ENCODE measurements at regions not wholly inside any gene's neighbourhood (a gene's known extent, or its start where the extent isn't known, plus 50 kb on each side); places are given as distances from the start of the nearest gene placed in this dataset.

DNA sequence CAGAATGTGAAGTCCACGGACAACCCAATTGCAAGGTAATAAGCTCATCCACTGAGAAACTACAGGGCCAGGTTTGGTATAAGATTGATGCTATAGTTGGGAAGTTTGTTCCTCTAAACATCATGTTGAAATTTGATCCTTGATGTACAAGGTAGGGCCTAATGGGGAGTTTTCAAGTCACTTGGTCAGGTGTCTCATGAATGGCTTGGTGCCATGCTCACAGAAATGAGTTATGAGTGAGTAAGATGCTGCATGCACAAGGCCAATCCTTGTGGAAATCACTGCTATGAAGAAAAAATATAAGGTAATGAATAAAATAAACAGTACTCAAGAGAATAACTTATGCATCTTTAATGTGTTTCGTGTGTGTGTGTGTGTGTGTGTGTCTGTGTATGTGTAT is 1891.2 kb downstream of the NCAM2 start:
- TF ChIP-seq, protein P1, sequence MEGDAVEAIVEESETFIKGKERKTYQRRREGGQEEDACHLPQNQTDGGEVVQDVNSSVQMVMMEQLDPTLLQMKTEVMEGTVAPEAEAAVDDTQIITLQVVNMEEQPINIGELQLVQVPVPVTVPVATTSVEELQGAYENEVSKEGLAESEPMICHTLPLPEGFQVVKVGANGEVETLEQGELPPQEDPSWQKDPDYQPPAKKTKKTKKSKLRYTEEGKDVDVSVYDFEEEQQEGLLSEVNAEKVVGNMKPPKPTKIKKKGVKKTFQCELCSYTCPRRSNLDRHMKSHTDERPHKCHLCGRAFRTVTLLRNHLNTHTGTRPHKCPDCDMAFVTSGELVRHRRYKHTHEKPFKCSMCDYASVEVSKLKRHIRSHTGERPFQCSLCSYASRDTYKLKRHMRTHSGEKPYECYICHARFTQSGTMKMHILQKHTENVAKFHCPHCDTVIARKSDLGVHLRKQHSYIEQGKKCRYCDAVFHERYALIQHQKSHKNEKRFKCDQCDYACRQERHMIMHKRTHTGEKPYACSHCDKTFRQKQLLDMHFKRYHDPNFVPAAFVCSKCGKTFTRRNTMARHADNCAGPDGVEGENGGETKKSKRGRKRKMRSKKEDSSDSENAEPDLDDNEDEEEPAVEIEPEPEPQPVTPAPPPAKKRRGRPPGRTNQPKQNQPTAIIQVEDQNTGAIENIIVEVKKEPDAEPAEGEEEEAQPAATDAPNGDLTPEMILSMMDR (conservative IDR thresholded peaks at IDR 0.05; ENCODE audit: low read depth, low read length): no peak
- no peak overlapping the region for H3K4me3 ChIP-seq (ENCODE audit: low read depth, low read length)
- DNase-seq (ENCODE audit: low read depth): no peak

GRCh38 chr21:22890656-22891055 is 1892.4 kb downstream of the NCAM2 start:
- no peak overlapping the region for H3K4me3 ChIP-seq (ENCODE audit: low read depth, low read length)
- TF ChIP-seq, protein P1 (conservative IDR thresholded peaks at IDR 0.05; ENCODE audit: low read depth, low read length): no peak
- DNase-seq (ENCODE audit: low read depth): no peak

- H3K4me3 ChIP-seq (ENCODE audit: low read depth, low read length): no peak overlapping the region
- no peak for DNase-seq (ENCODE audit: low read depth)
- TF ChIP-seq, protein P1 (conservative IDR thresholded peaks at IDR 0.05; ENCODE audit: low read depth, low read length): no peak
Measured at GRCh38 chr21:22892028-22892427, 1893.8 kb downstream of the NCAM2 start.

DNA sequence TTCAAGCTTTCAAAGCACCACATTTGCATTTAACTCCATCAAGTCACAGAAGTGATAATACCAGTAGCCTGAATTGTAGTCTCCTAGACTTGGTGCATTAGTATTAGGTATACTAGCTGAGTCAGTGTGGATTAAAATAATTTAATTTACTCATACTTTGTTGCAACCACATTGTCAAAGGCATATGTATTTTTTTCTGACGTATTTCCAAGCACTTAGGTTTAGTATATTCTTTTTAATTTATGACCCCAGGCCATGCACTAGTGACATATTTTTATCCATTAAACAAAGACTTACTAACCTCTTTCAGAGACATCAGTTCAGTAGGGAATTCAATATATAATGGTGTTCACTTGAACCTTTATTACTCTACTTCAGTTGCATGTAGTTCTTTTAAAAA is 1894.5 kb downstream of the NCAM2 start:
- no peak for DNase-seq (ENCODE audit: low read depth)
- H3K4me3 ChIP-seq (ENCODE audit: low read depth, low read length): no peak overlapping the region
- TF ChIP-seq, protein P1 (conservative IDR thresholded peaks at IDR 0.05; ENCODE audit: low read depth, low read length): no peak

DNA sequence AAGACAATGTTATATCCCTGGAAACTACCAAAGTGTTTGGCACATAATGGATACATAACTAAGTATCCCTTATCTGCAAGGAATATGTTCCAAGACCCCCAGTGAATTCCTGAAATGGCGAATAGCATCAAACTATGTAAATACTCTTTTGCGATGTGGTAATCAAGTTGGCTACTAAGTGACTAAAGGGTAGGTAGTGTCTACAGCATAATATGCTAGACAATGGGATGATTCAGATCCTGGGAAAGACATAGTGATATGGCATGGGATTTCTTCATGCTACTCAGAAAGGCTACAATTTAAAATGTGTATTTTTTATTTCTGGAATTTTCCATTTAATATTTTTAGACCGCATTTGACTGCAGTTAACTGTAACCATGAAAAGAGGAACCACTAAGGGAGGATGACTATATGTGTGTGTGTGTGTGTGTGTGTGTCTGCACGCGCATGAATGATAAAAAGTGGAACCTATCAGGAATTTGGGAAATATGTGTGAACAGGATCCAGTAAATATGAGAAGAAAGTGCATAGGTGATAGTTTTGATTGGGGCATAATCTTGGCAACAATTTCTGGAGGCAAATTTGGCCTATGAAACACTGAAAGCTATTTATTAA is 1899.9 kb downstream of the NCAM2 start:
- no peak for DNase-seq (ENCODE audit: low read depth)

DNA sequence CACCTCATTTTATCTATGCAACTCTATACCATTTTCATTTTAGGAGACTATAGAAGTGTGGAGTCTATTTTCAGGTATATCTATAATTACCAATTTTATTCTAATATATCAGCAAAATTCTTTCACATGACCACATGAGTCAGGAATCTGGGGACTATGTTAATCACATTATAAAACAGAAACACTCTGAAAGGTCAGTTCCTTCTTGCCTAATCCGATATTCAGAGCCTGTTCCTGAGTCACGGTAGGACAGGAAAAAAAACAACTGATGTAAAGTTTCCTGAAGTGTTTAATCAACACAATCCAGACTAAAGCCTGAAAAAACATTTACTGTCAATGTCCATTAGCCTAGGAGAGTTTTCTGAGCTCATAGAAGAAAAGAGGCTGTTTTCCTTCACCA is 1902.3 kb downstream of the NCAM2 start:
- DNase-seq (ENCODE audit: low read depth): peak; percentile 45
- TF ChIP-seq, protein P1 (conservative IDR thresholded peaks at IDR 0.05; ENCODE audit: low read depth, low read length): no peak
- no peak overlapping the region for H3K4me3 ChIP-seq (ENCODE audit: low read depth, low read length)

More for the DNA sequence above, 1899.9 kb downstream of the NCAM2 start:
- TF ChIP-seq, protein P1 (conservative IDR thresholded peaks at IDR 0.05; ENCODE audit: low read depth, low read length): no peak
- H3K4me3 ChIP-seq (ENCODE audit: low read depth, low read length): no peak overlapping the region

DNA sequence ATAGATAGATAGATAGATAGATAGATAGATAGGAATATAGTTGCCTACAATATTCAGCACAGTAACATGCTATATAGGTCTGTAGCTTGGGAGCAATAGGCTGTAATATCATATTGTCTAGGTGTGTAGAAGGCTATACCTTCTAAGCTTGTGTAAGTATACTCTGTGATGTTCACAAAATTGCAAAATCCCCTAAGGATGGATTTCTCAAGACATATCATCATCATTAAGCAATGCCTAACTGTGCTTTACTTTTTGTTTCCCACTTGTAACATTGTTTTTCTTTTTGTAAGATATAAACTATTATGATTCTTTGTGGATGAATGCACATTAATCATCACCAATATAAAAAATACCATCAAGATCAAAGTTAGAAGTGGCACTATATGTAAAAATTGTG is 1905.6 kb downstream of the NCAM2 start:
- no peak overlapping the region for H3K4me3 ChIP-seq (ENCODE audit: low read depth, low read length)
- DNase-seq (ENCODE audit: low read depth): no peak
- TF ChIP-seq, protein P1 (conservative IDR thresholded peaks at IDR 0.05; ENCODE audit: low read depth, low read length): no peak
